ENCODE measurements at regions not wholly inside any gene's neighbourhood (a gene's known extent, or its start where the extent isn't known, plus 50 kb on each side); places are given as distances from the start of the nearest gene placed in this dataset.

- H3K27ac ChIP-seq (ENCODE audit: low read depth in 2 of 2, low read length in 1 of 2), result no peak overlapping the region
- H3K4me1 ChIP-seq (ENCODE audit: control insufficient read depth in 1 of 2, insufficient read depth in 2 of 2, low read depth in 1 of 2, low read length in 1 of 2), result no peaks in the 10 kb centered on the region
- no peak overlapping the region for H3K9ac ChIP-seq
- no peaks in the 10 kb centered on the region for H3K9me2 ChIP-seq
- H3K79me2 ChIP-seq (ENCODE audit: insufficient read depth), result no peaks in the 10 kb centered on the region
- H4K20me1 ChIP-seq (ENCODE audit: insufficient read depth), result no peaks in the 10 kb centered on the region
- no peaks in the 10 kb centered on the region for H3K9me3 ChIP-seq
- 92% methylated on average over 1 of the region's 1 CpG for WGBS (ENCODE audit: low lambda C conversion rate)
- ChIA-PET CTCF (no interaction called here), POLR2A (no interaction called here)
- no peak overlapping the region for H3K4me3 ChIP-seq (ENCODE audit: low read depth in 2 of 2, low read length in 1 of 2)
- no peaks in the 10 kb centered on the region for H3K27me3 ChIP-seq (ENCODE audit: insufficient read depth)
- no peak overlapping the region for H3K4me2 ChIP-seq
- H2AFZ ChIP-seq (ENCODE audit: low read depth), result no peak overlapping the region
- no peaks in the 10 kb centered on the region for H3F3A ChIP-seq (replicated peaks; ENCODE audit: insufficient read depth)
- no peak for DNase-seq
- H3K36me3 ChIP-seq (replicated peaks in 1 of 2; ENCODE audit: control insufficient read depth in 1 of 2, insufficient read depth in 2 of 2, low read length in 1 of 2), result no peaks in the 10 kb centered on the region
- no peak for TF ChIP-seq USF2 (IDR thresholded peaks at IDR 0.05; ENCODE audit: borderline replicate concordance, low read depth, low read length)
- no peak for TF ChIP-seq TEAD4 (IDR thresholded peaks at IDR 0.05; ENCODE audit: borderline replicate concordance, insufficient read depth)
- no peak for TF ChIP-seq EP300 (IDR thresholded peaks at IDR 0.05; ENCODE audit: borderline replicate concordance in 1 of 2, low read depth in 1 of 2, low read length in 1 of 2)
- TF ChIP-seq YY1 (IDR thresholded peaks at IDR 0.05; ENCODE audit: low read depth), result no peak
- no peak for TF ChIP-seq GATA2 (CRISPR knock-in tag; IDR thresholded peaks at IDR 0.05)
- TF ChIP-seq FOSL2 (IDR thresholded peaks at IDR 0.05; ENCODE audit: borderline replicate concordance, low read depth), result no peak
- no peak for TF ChIP-seq RAD21 (IDR thresholded peaks at IDR 0.05; ENCODE audit: low read length)
- TF ChIP-seq NRF1 (IDR thresholded peaks at IDR 0.05; ENCODE audit: low read depth, low read length), result no peak
- no peak for TF ChIP-seq PBX3 (IDR thresholded peaks at IDR 0.05)
- TF ChIP-seq TAF1 (IDR thresholded peaks at IDR 0.05; ENCODE audit: borderline replicate concordance, low read depth, low read length), result no peak
- no peak for TF ChIP-seq TCF12 (IDR thresholded peaks at IDR 0.05)
- TF ChIP-seq JUND (IDR thresholded peaks at IDR 0.05), result no peak
- no peak for TF ChIP-seq RFX5 (IDR thresholded peaks at IDR 0.05; ENCODE audit: low read length)
- no peak for TF ChIP-seq MEF2A (IDR thresholded peaks at IDR 0.05; ENCODE audit: borderline replicate concordance, low read depth)
- TF ChIP-seq RXRA (IDR thresholded peaks at IDR 0.05; ENCODE audit: borderline replicate concordance, low read depth), result no peak
- TF ChIP-seq MAX (IDR thresholded peaks at IDR 0.05; ENCODE audit: low read depth), result no peak
- TF ChIP-seq CHD2 (IDR thresholded peaks at IDR 0.05; ENCODE audit: low read length, partially characterized antibody), result no peak
- TF ChIP-seq EZH2phosphoT487 (IDR thresholded peaks at IDR 0.05; ENCODE audit: borderline replicate concordance, low read depth), result no peak
Measured at GRCh38 chr11:97948793-97949192, 1072.0 kb upstream of the CNTN5 start.

GRCh38 chr11:97955595-97955994 is 1065.2 kb upstream of the CNTN5 start:
- Histone ChIP-seq H3K4me3 (ENCODE audit: low read depth in 2 of 2, low read length in 1 of 2) (no peak overlapping the region), H3K4me2 (no peak overlapping the region), H3K36me3 (replicated peaks in 1 of 2; ENCODE audit: control insufficient read depth in 1 of 2, insufficient read depth in 2 of 2, low read length in 1 of 2) (no peaks in the 10 kb centered on the region), H3K9ac (no peak overlapping the region), H3K79me2 (ENCODE audit: insufficient read depth) (no peaks in the 10 kb centered on the region), H3K9me2 (no peaks in the 10 kb centered on the region; the same call in 1 of the 2 replicates), H3K4me1 (ENCODE audit: control insufficient read depth in 1 of 2, insufficient read depth in 2 of 2, low read depth in 1 of 2, low read length in 1 of 2) (no peaks in the 10 kb centered on the region), H3K9me3 (peaks cover 4% of the 10 kb centered on the region; the same call in 1 of the 2 replicates), H3K27ac (ENCODE audit: low read depth in 2 of 2, low read length in 1 of 2) (no peak overlapping the region), H3F3A (replicated peaks; ENCODE audit: insufficient read depth) (no peaks in the 10 kb centered on the region), H3K27me3 (ENCODE audit: insufficient read depth) (no peaks in the 10 kb centered on the region), H2AFZ (ENCODE audit: low read depth) (no peak overlapping the region), H4K20me1 (ENCODE audit: insufficient read depth) (no peaks in the 10 kb centered on the region)
- ChIA-PET POLR2A (no interaction called here), CTCF (no interaction called here)
- no peak for DNase-seq
- 30% methylated on average over 2 of the region's 2 CpGs for WGBS (ENCODE audit: low lambda C conversion rate)
- TF ChIP-seq JUND (IDR thresholded peaks at IDR 0.05), result no peak
- no peak for TF ChIP-seq SIN3A (IDR thresholded peaks at IDR 0.05; ENCODE audit: borderline replicate concordance, low read depth, low read length)
- TF ChIP-seq ZBTB33 (IDR thresholded peaks at IDR 0.05; ENCODE audit: borderline replicate concordance, low read depth), result no peak
- no peak for TF ChIP-seq RAD21 (IDR thresholded peaks at IDR 0.05; ENCODE audit: low read length)
- no peak for TF ChIP-seq CTCF (IDR thresholded peaks at IDR 0.05)
- TF ChIP-seq MEF2A (IDR thresholded peaks at IDR 0.05; ENCODE audit: borderline replicate concordance, low read depth), result no peak
- no peak for TF ChIP-seq FOXJ3 (CRISPR knock-in tag; IDR thresholded peaks at IDR 0.05)
- no peak for TF ChIP-seq POLR2AphosphoS5 (IDR thresholded peaks at IDR 0.05; ENCODE audit: low read depth, low read length)
- TF ChIP-seq EZH2phosphoT487 (IDR thresholded peaks at IDR 0.05; ENCODE audit: borderline replicate concordance, low read depth), result no peak
- no peak for TF ChIP-seq EP300 (IDR thresholded peaks at IDR 0.05; ENCODE audit: borderline replicate concordance in 1 of 2, low read depth in 1 of 2, low read length in 1 of 2)
- no peak for TF ChIP-seq RXRA (IDR thresholded peaks at IDR 0.05; ENCODE audit: borderline replicate concordance, low read depth)
- TF ChIP-seq MXI1 (IDR thresholded peaks at IDR 0.05; ENCODE audit: low read depth, low read length), result no peak
- TF ChIP-seq RFX5 (IDR thresholded peaks at IDR 0.05; ENCODE audit: low read length), result no peak

Data from SK-N-SH (cell line).